NCI-H1048 (cell line): ENCODE measurements at regions not wholly inside any gene's neighbourhood (a gene's known extent, or its start where the extent isn't known, plus 50 kb on each side); places are given as distances from the start of the nearest gene placed in this dataset.

Experiments used
- DNase-seq: peaks from one replicate; lab custom pipeline; 2025; lab: John Stamatoyannopoulos, UW

DNA sequence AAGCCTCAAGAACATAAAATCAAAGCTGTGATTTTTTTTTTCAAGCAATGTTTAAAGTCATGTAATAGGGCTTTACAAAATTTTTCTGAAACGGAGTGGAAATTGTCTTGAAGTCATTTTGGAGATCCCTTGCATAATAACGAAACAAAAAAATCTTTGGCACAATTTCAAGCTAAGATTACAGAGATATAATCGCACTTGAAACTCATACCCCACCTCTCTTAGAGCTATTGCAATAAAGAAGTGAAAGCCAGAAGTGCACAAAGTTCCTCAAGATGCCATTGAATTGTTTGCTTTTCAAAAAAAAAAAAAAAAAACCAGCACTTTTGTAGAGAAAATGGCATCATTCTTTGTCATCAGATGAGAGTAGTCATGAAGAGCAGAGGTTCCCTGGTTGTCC lies 152.3 kb downstream of the PAX3 start:
- no peak for DNase-seq

DNA sequence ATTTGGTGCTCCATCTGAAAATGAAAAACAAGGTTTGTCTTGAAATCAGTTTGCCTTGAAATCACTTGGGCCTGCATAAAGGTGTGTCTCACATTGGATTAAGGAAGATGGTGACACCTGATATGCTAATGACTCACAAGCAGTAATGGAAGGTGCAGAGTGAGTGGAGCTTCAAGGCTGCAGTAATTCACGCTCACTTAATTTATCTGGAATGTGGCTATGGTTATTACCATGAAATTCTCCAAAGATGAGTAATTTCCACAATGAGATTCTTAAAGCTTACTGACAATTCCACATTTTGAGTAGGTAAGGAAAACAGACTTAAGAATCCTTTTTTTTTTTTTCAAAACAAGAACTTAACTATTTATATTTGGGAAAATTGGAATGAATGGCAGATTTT lies 156.8 kb downstream of the PAX3 start:
- no peak for DNase-seq

DNA sequence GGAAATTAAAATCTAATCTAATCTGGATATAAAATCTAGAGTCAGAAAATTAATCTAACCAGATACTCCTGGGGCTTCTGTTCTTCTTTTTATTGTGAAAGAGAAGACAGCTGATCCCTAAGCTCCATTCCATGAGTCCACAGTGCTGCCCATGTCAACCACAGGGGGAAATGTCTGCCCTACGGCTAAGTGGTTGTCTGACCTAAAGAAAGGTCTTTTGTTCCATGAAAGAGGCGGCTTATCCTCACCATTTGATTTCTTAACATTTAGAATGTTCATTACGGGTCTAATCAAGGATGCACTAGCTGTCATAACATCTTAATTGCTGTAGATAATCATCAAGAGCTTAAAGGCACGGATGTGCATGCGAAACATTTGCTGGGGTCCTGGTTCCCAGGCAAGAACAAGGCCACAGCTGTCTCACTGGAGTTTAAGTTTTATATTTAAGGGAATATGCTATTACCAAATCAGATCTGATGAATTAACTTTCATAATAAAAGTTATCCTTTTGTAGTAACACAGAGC lies 162.6 kb downstream of the PAX3 start:
- no peak for DNase-seq

DNA sequence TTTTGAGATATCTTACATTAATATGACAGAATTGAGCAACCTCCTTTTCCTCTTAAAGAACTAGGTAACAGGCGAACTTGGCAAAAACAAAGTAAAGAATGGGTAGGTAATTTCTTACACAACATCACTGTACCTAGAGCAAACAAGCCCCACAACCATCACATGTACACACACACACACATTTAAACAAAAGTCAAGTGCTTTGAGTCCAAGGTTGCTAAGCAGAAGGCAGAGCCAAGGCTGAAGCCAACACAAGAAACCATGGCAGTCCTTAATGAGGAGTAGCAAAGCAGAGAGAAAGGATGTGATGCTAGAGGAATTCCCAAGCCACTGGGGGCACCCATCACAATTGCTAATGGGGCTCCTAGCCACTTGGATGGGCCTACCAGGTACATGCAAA lies 164.1 kb downstream of the PAX3 start:
- no peak for DNase-seq

DNA sequence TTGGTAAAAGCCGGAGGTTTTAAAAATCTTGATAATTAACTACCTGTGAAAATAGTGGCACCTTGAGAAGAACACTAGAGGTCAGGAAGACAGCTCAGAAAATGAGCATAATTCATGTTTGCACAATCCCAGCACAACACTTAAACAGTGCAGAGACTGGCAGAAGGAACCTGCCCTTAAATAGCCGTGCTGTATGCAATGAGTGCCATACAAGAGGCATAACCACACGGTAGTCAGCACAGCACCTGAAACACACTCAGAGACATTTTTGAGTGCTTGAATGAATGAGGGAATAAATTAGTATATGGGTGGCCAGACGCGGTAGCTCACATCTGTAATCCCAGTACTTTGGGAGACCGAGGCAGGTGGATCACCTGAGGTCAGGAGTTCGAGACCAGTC lies 164.9 kb downstream of the PAX3 start:
- DNase-seq = no peak

DNA sequence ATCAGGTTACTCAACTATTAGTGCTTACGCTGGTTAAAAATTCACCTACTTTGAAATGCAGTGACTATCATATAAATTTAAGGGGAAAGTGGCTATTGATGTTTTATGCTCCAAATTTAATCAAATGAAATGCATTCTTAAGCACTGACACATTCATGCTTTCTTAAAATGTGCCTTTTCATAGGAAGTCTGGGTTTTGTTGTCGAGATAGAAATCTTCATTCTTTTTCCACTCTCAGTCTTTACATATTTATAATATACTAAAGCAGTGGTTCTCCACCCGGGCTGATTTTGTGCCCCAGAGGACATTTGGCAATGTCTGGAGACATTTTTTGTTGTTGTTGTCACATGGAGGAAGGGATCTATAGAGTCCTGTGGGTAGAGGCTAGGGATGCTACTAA lies 167.9 kb downstream of the PAX3 start:
- no peak for DNase-seq

DNA sequence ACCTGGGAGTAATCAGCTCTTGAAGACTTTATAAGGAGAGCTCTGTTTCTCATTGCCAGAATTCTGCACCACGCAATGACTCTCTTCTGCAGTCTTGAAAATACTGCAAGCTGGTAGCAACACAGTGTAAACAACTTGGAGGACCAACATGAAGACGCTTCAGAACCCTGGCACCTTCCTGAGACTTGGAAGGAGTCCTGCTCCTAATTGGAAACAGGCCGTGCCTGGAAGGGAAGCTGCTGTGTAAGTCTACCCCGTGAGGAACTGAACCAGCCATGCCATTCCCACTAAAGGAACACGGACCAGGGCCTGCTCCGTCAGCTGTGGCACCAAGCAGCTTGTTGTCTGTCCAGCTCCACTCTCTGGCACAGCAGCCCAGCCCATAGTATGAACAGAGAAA lies 171.1 kb downstream of the PAX3 start:
- DNase-seq = no peak

DNA sequence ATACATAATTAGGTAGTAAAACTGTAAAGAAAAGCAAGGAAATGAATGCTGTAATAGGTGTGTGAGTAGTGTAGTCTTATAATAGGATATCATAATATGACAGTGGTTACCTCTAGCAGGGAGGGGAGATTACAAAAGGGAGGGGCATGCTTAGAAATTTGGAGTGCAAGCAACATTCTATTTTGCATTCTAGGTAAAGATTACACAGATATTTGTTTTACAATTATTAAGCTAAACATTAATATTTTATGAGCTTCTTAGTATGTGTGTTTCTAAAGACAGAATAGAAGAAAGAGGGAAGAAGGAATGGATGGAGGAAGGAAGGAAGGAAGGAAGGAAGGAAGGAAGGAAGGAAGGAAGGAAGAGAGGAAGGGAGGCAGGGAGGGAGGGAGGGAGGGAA lies 177.9 kb downstream of the PAX3 start:
- DNase-seq = no peak

DNA sequence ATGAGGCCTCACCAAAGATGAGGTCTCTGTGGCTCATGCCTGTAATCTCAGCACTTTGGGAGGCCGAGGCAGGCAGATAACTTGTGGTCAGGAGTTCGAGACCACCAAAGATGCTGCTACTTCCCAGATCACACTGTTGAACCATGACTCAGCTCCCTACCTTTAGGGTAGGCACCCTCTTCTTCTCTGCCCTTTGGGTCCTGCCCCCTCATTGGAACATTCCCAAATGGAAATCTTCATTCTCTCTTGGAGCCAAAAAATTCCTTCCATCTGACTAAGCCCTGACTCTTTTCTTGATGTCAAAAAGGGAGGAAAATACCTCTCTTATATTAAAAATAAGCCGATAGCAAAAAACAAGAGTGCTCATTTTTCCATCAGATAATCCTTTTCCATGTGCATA lies 183.5 kb downstream of the PAX3 start:
- no peak for DNase-seq

DNA sequence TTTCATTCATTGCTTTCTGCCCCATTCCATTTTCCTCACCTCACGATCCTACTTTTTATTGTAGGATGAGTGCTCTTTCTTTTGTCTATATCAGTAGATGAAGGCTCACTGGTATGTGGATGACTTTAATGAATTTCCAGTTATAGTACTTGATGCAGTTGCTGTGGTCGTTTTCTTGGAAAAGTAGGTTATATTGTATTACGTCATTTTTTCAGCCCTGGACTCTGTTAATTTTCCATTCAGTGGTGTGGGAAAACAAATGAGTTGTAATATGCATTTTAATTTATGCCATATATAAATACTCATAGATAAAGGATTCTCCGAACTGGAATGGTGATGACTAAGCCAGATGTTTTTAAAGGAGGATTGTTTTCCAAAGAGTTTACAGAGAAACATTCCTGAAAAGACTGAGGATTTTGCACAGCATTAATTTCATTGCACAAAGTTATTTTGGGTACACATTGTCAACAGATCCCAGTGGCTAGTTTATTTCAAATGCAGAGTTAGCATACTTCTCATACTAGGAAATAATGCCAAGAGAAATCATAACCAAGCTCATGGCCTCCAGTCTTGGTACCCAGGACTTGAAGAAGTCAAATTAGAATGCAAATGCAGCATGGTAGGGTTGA lies 189.7 kb downstream of the PAX3 start:
- no peak for DNase-seq

DNA sequence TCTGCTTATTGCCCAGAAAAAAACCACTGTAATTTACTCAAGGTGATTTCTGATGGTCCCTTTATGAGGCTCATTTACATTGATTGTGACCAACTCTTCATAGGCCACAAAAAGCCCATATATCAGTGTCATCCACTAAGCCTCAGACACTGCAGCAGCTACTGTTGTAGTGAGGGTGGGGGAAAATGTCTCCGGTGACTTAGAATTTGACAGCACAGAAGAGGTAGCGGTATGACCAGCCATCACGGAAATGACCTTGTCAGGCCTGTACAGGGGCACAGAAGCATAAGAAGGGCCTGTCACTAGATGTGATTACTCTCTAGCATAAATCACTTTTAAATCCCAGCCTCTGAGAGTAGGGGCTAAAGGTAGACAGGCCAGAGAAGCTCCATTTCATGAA lies 190.3 kb downstream of the PAX3 start:
- no peak for DNase-seq

DNA sequence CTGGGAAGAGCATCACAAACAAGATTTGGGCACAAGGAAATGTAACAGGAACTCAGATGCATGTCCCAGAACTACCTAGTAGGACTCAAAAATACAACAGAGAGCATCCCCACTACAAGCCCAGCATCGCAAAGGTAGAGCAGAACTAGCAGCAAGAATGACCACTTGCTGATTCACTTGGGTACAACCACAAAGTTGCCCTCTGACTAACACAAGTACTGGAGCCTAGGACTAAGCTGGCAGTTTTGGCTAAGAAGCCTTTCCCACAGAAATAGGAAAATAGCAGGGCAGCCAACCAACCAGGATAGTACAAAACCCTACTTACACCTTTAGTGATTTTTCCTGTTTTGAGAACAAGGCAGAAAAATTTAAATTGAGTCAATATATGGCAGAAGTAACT lies 193.8 kb downstream of the PAX3 start:
- DNase-seq = no peak

DNA sequence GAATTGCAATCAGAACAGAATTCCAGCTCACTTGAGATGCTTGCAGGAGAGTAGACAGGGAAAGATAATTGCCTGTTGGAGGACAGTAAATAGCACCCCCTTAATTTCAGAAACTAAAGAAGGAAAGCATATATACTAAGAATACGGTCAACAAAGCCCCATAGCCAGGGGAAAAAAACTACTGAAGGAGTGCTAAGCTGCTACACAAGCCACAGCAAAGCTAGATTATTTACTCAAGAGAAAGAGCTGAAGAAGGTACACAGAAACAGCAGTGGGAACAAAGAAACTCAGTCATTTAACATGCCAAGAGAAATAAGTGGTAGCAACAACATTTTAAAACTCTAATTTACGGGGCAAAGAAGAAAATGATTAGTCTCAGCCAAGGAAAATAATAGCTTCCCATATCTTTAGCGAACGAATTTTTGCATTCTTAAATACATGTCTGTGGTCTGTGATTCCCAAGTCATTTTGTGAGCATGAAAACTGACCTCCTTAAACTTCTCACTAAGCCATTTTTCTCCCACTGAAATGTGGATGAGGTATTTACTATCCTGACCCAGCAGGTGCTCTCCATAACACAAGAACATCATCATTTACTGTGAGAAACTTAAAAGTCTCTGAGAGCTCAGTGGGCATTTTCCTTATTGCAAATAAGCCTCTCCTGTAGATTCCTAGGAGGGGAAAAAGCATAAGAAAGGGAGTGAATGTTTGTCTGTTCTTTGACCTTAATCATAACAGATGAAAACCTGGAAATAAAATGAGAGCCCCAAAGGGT lies 196.0 kb downstream of the PAX3 start:
- no peak for DNase-seq

DNA sequence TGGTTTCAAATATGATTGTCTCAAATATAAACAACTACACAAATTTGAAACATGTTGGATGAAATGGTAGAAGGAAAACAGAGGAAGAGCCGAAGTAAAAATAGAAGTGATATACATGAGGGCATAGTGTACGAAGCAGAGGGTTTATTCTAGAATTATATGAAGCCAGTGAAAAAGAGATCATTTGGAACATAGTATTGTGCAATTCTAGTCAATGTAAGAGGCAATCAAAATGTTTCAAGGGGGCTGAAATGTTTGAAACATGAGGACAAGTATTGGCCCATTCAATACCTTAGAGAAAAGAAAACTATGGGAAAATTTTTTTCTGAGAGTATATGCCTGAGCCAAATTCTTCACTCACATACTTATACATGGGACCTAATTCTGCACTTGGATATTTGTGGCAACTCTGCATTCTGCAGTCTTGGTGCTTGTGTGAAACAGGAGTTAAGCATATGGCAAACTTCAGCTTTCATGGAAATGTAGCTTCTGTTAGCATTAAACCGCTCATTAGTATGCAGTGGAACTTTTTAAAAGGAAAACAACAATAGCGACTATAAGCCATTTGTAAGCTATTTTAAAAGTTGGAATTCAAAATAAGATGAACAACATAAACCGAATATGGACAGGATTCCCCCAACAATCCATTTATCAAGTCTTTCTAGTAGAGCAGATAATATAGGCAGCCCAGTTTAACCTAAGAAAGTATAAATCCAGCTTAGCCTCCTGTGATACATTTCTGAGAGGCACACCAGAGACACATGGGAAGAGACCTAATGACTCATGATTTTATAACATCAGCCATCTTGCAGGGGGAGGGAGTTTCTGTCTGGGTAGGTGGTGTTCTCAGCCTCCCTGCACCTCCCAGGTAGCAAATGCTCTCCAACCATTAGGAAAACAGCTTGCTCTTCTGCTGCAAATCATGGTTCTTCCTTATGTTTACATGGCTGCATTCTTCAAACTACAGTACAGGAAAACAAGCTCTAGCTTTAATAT lies 197.8 kb downstream of the PAX3 start:
- DNase-seq = no peak

DNA sequence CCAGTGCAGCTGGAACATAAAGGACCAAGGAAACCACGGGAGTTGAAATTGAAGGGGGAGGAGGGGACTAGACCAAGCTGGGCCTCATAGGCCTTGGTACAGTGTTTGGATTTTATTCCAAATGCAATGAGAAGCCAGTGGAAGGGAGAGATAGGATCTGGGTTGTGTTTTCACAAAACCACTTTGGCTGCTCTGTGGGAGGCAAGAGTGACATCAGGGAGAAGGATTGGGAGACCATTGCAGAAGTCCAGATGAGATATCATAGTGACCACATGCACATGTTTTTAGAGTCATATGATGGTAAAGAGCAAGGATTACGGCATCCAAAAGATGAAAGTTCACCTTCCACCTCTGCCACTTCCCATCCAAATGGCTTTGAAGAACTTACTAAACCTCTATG lies 210.2 kb downstream of the PAX3 start:
- no peak for DNase-seq

DNA sequence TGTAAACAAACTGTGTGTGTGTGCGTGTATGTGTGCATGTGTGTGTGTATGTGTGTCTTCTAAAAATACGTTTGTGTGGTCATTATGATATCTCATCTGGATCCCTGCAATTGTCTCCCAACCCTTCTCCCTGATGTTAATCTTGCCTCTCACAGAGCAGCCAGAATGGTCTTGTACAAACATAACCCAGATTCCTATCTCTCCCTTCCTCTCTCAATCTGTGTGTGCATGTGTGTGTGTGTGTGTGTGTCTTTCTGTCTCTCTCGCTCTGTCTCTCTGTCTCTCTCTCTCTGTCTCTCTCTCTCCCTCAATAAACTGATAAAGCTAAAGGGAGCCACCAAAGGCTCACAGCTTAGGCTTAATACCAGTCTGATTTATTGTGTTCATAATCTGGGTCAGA lies 210.8 kb downstream of the PAX3 start:
- DNase-seq = no peak

DNA sequence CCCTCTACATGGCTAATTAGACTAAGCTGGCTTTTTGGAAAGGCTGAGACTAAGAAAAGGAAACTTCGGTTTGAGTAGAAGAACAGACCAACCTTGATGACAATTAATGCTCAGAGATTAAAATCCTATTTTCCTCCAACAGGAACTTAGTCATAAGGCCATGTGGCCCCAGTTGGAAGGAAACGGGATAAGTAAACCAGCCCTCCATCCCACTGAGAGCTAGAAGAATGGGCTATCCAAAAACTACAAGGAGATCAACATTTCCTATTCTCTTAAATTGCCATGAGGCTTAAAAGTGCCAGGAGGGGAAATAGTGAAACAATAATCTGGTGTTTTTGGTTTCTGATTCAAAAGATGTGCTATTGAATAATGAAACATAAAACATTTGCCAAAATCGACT lies 216.6 kb downstream of the PAX3 start:
- no peak for DNase-seq

DNA sequence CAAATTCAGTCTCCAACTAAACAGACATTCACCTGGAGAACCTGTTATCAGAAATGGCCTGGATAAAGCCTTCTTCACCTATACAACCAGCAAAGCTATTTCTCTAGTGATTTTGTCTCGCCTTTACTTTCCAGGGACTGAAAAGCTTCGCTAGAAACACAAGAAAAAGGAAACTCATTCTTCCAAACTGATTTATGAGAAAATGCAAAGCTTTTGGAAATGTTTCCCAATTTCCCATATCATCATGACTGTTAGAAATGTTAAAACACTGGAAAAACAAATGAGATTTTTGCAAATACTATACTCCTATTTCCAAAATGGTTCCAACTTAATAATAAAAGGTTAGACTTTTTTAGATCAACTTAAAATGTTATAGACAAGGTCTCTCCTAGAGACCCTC lies 218.7 kb downstream of the PAX3 start:
- no peak for DNase-seq

DNA sequence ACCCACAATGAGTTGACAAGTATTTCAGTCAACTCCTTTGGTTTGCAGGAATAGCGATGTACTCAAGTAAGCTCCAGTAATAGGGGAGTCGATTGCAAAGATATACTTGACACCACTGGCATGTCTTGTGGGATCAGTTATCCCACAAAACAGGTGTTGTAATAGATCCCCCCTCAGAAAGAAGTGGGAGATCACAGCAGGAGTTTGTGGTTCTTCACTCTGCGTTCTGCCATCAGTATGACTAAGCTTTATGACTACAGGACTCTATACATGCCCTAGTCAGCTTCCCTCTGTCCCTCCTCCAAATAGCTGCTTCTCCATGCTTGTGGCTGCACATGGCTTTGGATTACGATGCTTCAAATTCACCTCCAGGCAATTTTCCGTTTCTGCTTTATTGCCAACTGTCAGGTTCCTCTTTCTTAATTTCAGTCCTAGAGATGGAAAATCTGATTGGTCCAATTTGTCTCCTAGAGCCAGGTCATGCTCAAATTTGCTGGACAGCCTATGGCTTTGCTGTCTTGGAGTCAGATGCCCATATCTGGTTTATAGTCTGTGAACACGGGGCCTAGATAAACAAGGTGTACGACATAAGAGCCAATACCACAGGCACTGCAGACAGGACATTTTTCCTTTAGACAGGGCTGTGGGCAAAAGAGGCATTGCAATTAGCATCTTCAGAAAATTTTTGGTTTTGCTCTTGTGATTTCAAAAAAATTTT lies 221.7 kb downstream of the PAX3 start:
- DNase-seq = no peak

DNA sequence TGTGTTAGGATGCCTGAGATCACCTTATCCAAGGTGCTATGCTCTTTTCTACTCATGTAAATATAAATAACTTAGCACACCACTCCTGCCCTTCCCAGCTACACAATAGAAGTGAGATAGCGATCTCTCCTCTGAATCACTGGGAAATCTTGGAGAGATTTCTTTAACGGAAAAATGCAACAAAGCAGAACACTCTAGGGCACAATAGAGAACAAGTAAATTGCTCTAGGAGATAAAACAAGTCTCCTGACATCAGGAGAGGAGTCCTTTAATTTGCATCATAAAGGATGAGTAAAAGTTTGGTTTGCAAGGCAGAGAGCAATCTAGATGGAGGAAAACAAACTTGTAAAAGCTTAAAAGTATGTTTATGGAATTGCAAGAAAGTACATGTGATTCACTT lies 224.1 kb downstream of the PAX3 start:
- DNase-seq = no peak

DNA sequence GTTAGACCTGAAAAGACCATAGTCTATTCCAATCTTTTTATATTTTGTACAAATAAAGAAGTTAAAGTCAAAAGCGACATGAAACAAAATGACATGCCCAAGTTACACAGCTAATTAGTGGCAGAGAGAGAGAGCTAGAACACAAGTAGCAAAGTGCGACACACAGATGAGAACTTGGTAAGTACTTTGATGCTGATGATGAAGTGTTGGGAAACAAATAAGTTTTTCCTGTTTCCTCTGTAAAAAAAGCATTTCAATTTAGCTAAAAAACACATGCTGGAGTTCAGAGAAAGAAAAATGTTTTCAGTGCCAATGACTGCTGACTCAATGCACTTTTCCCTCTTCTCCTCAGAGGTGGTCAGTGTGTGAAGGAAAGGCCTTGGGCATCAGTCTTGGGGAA lies 226.9 kb downstream of the PAX3 start:
- DNase-seq = no peak

DNA sequence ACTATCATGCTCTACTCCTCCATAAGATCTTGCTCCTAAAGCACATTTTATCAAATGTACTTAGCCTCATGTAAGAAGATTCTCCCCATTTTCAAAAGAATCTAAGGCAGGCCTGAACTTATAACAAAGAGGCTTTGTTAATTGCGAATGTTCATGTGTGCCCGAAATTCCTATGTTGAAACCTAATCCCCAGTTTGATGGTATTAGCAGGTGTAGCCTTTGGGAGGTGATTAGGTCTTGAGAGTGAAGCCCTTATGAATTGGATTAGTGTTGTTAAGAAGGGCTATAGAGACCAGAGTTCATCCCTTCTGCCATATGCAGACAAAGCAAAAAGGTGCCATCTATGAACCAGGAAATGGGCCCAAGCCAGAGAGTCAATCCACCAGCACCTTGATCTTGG lies 234.5 kb downstream of the PAX3 start:
- no peak for DNase-seq
